A549 (cell line): ENCODE measurements at regions not wholly inside any gene's neighbourhood (a gene's known extent, or its start where the extent isn't known, plus 50 kb on each side); places are given as distances from the start of the nearest gene placed in this dataset.
"Not testable (repeated sequence)": the region's sequence is repeated elsewhere in the genome, so short reads cannot be mapped to it uniquely, and the experiment has no call there.

Source experiments
- ATAC-seq, 2 experiments: fragments of 200-7000 bp in 1 of 2; fragments of >200 bp in 1 of 2; cut with Nextera tagmentation in 1 of 2; cut with Tn5 transposase in 1 of 2; 3 replicates each; pipeline versions ENCODE4 v1.8.0 to v1.9.1; 2018 to 2020; ENCODE audit warnings: mild to moderate bottlenecking in 1 of 2, moderate library complexity in 1 of 2
- CTCF ChIA-PET: fragments of 300-600 bp; sonication (Branson Sonifier 250); formaldehyde crosslinking; extraction: SDS; loops from one replicate; lab custom pipeline; 2021; ENCODE audit warnings: antibody characterized with exemption, inconsistent platforms; lab: Yijun Ruan, JAX
- POLR2A ChIA-PET: fragments of 350-600 bp; formaldehyde crosslinking; extraction: SDS; loops from one replicate; lab custom pipeline; 2021; ENCODE audit warnings: antibody characterized with exemption, inconsistent platforms; lab: Yijun Ruan, JAX
- DNase-seq, 2 experiments: peaks; one replicate each; pipeline versions ENCODE4 v3.0.0 to v3.0.0-alpha.2; 2011 to 2016; ENCODE audit warnings: low read depth in 1 of 2, low spot score in 1 of 2
- FAIRE-seq: peaks from 2 replicates; lab custom pipeline; 2011; peaks lifted over from hg19 to GRCh38; lab: Jason Lieb, UNC
- H3K27ac ChIP-seq, 2 experiments: fragments of >200 bp; sonication (Bioruptor Twin); formaldehyde crosslinking; 3 replicates each; pipeline ENCODE4 v1.5.1; 2016 to 2017
- H3K4me1 ChIP-seq: fragments of >200 bp; sonication (Bioruptor Twin); formaldehyde crosslinking; 3 replicates; pipeline ENCODE4 v1.6.1; 2016
- H3K4me2 ChIP-seq: fragments of >200 bp; sonication (Bioruptor Twin); formaldehyde crosslinking; 3 replicates; pipeline ENCODE4 v1.6.1; 2016
- H3K4me3 ChIP-seq: fragments of >200 bp; sonication (Bioruptor Twin); formaldehyde crosslinking; 3 replicates; pipeline ENCODE4 v1.5.1; 2016
- H3K9me3 ChIP-seq: fragments of >200 bp; sonication (Bioruptor Twin); formaldehyde crosslinking; 3 replicates; pipeline ENCODE4 v1.6.1; 2016
- BHLHE40 ChIP-seq: IDR thresholded peaks from 2 replicates; pipeline ENCODE4 v1.6.1; 2012; ENCODE audit warnings: low read depth, low read length, inconsistent platforms
- CTCF ChIP-seq: fragments of >200 bp; sonication (Bioruptor Twin); formaldehyde crosslinking; IDR thresholded peaks from 3 replicates; pipeline ENCODE4 v1.5.1; 2016
- EHF ChIP-seq: fragments of 250-450 bp; sonication (Bioruptor Pico); IDR thresholded peaks from 2 replicates; pipeline ENCODE4 v1.5.0; 2020; ENCODE audit warnings: mild to moderate bottlenecking
- ELK1 ChIP-seq: fragments of 150-350 bp; IDR thresholded peaks from 2 replicates; pipeline ENCODE4 v1.6.1; 2014; ENCODE audit warnings: low read depth, mild to moderate bottlenecking, low read length
- FOXS1 ChIP-seq: fragments of 250-450 bp; sonication (Bioruptor Pico); IDR thresholded peaks from 2 replicates; pipeline ENCODE4 v1.5.0; 2020; ENCODE audit warnings: mild to moderate bottlenecking, moderate library complexity
- GATA3 ChIP-seq: IDR thresholded peaks from 2 replicates; pipeline ENCODE4 v1.6.1; 2012; ENCODE audit warnings: borderline replicate concordance
- HDAC2 ChIP-seq: fragments of 200-600 bp; sonication (generic); IDR thresholded peaks from 2 replicates; pipeline ENCODE4 v1.6.1; 2016
- HEYL ChIP-seq: fragments of 250-450 bp; sonication (Bioruptor Pico); IDR thresholded peaks from 2 replicates; pipeline ENCODE4 v1.8.0; 2021; ENCODE audit warnings: mild to moderate bottlenecking, moderate library complexity
- HMGXB4 ChIP-seq: fragments of 250-450 bp; sonication (Bioruptor Pico); IDR thresholded peaks from 2 replicates; pipeline ENCODE4 v1.5.0; 2021; ENCODE audit warnings: mild to moderate bottlenecking, moderate library complexity, borderline replicate concordance
- HOXA7 ChIP-seq: fragments of 250-450 bp; sonication (Bioruptor Pico); IDR thresholded peaks from 2 replicates; pipeline ENCODE4 v1.5.0; 2020; ENCODE audit warnings: mild to moderate bottlenecking, moderate library complexity
- JUNB ChIP-seq: fragments of >200 bp; sonication (Bioruptor Twin); formaldehyde crosslinking; IDR thresholded peaks from 2 replicates; pipeline ENCODE4 v1.6.1; 2016
- KDM1A ChIP-seq: fragments of 200-600 bp; sonication (generic); IDR thresholded peaks from 2 replicates; pipeline ENCODE4 v1.6.1; 2016; ENCODE audit warnings: low read depth, mild to moderate bottlenecking
- MAX ChIP-seq: IDR thresholded peaks from 2 replicates; pipeline ENCODE4 v1.6.1; 2012
- MAZ ChIP-seq: fragments of 150-350 bp; IDR thresholded peaks from 2 replicates; pipeline ENCODE4 v1.6.1; 2014; ENCODE audit warnings: antibody characterized with exemption, low read depth, low read length, borderline replicate concordance
- MYC ChIP-seq: IDR thresholded peaks from 2 replicates; pipeline ENCODE4 v1.6.1; 2012; ENCODE audit warnings: mild to moderate bottlenecking, inconsistent platforms, low read length, improper control_type of control experiment, borderline replicate concordance
- NFE2L2 ChIP-seq: fragments of 150-350 bp; conservative IDR thresholded peaks from 2 replicates; pipeline ENCODE4 v1.6.1; 2014; ENCODE audit warnings: low read length
- NPAS2 ChIP-seq: fragments of 250-450 bp; sonication (Bioruptor Pico); IDR thresholded peaks from 2 replicates; pipeline ENCODE4 v1.8.0; 2022; ENCODE audit warnings: mild to moderate bottlenecking, moderate library complexity, borderline replicate concordance
- POLR2A ChIP-seq: IDR thresholded peaks from 2 replicates; pipeline ENCODE4 v1.6.1; 2012; ENCODE audit warnings: mild to moderate bottlenecking, low read length
- RFX5 ChIP-seq: fragments of 450-650 bp; IDR thresholded peaks from 2 replicates; pipeline ENCODE4 v1.7.1; 2014; ENCODE audit warnings: antibody characterized with exemption, mild to moderate bottlenecking, moderate library complexity
- TFCP2L1 ChIP-seq: fragments of 250-450 bp; sonication (Bioruptor Pico); IDR thresholded peaks from 2 replicates; pipeline ENCODE4 v1.5.0; 2021; ENCODE audit warnings: mild to moderate bottlenecking
- ZFP36 ChIP-seq: fragments of 450-650 bp; IDR thresholded peaks from 2 replicates; pipeline ENCODE4 v1.6.1; 2014; ENCODE audit warnings: borderline replicate concordance; ENCODE audit not compliant: partially characterized antibody
- WGBS: methylation state at CpG from one replicate; pipeline ENCODE4 v1.1.6; 2017; ENCODE audit errors: missing lambda C conversion rate; 5-methylcytosine and 5-hydroxymethylcytosine counted together
- TF ChIP-seq, protein P1 (sequence below): IDR thresholded peaks from 2 replicates; pipeline ENCODE4 v1.6.1; 2012
- TF ChIP-seq, protein P2 (sequence below): IDR thresholded peaks from 2 replicates; pipeline ENCODE4 v1.6.1; 2012; ENCODE audit warnings: low read depth, borderline replicate concordance

DNA sequence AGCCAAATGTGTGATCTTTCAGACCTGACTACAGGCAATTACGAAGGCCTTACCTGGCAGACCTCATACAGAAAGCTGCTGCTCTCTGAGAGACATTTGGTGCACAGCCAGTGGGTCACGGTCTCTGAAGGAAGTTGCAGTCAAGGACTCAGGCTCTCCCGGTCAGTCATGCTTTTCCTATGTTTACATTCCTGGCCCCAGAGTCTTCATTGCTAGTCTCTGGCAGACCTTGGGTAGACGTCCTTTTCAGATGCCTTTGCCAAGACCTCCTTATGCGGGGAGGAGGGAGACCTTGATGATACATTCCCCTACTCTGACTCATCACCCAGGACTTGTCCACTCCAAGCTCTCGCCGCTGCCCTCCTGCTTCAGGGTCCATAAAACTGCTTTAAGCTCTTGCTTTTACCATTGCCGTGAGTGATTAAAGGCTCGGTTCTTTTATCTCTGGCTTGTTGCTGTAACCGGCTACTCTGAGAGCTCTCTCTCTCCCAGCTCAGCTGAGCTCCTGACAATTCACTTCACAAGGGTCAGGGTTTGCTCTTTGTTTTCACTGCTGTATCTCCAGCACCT, 62.0 kb upstream of the SLC35F5 start (continued):
- TF ChIP-seq CTCF (no peak), HMGXB4 (no peak), ELK1 (no peak), POLR2A (no peak), HOXA7 (CRISPR knock-in tag) (no peak), MAX (peak; percentile 65; the same call in 1 of the 2 replicates), MYC (no peak), HDAC2 (no peak), FOXS1 (CRISPR knock-in tag) (no peak), KDM1A (no peak), BHLHE40 (no peak), NPAS2 (CRISPR knock-in tag) (no peak), TFCP2L1 (no peak), NFE2L2 (no peak), RFX5 (no peak), ZFP36 (no peak), GATA3 (peak; percentile 62; the same call in 1 of the 2 replicates), MAZ (no peak)
- TF ChIP-seq, protein P1, sequence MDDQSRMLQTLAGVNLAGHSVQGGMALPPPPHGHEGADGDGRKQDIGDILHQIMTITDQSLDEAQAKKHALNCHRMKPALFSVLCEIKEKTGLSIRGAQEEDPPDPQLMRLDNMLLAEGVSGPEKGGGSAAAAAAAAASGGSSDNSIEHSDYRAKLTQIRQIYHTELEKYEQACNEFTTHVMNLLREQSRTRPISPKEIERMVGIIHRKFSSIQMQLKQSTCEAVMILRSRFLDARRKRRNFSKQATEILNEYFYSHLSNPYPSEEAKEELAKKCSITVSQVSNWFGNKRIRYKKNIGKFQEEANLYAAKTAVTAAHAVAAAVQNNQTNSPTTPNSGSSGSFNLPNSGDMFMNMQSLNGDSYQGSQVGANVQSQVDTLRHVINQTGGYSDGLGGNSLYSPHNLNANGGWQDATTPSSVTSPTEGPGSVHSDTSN = no peak
- TF ChIP-seq, protein P2, sequence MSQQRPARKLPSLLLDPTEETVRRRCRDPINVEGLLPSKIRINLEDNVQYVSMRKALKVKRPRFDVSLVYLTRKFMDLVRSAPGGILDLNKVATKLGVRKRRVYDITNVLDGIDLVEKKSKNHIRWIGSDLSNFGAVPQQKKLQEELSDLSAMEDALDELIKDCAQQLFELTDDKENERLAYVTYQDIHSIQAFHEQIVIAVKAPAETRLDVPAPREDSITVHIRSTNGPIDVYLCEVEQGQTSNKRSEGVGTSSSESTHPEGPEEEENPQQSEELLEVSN = no peak

DNA sequence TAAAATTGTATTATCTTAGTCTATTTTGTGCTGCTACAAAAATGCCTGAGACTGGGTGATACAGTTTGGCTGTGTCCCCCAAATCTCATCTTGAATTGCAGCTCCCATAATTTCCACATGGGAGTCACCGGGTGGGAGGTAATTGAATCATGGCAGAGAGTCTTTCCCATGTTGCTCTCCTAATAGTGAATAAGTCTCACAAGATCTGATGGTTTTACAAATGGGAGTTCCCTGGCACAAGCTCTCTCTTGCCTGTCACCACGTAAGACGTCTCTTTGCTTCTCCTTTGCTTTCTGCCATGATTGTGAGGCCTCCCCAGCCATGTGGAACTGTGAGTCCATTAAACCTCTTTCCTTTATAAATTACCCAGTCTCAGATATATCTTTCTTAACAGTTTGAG, 57.0 kb upstream of the SLC35F5 start:
- WGBS = 93% methylated on average over 3 of the region's 3 CpGs
- H3K4me3 ChIP-seq, H3K4me1 ChIP-seq, ATAC-seq, H3K9me3 ChIP-seq, H3K4me2 ChIP-seq, POLR2A ChIA-PET, DNase-seq, FAIRE-seq, H3K27ac ChIP-seq, CTCF ChIA-PET: not testable (repeated sequence)

GRCh38 chr2:113812204-113812603, 55.8 kb upstream of the SLC35F5 start:
- CTCF ChIA-PET = interaction anchor here (1.5 kb wide), 1 partner anchor 56 kb away, joined by 3 read pairs; no protein-coding TSS in a partner anchor
- Histone ChIP-seq H3K27ac (no peak overlapping the region), H3K4me2 (no peak overlapping the region), H3K4me3 (no peak overlapping the region), H3K9me3 (no peaks in the 10 kb centered on the region), H3K4me1 (no peaks in the 10 kb centered on the region; the same call in 2 of the 3 replicates)
- FAIRE-seq (no peak), DNase-seq (no peak), ATAC-seq (no peak)
- POLR2A ChIA-PET = no interaction called here
- WGBS = 58% methylated on average over 4 of the region's 4 CpGs
- TF ChIP-seq HMGXB4 = no peak
- TF ChIP-seq, protein P1 = no peak
- no peak for TF ChIP-seq KDM1A
- no peak for TF ChIP-seq JUNB
- TF ChIP-seq EHF = no peak
- TF ChIP-seq HEYL = no peak
- no peak for TF ChIP-seq CTCF
- TF ChIP-seq FOXS1 (CRISPR knock-in tag) = no peak
